Suprapubic skin (tissue), 4 donors: ENCODE measurements at regions not wholly inside any gene's neighbourhood (a gene's known extent, or its start where the extent isn't known, plus 50 kb on each side); places are given as distances from the start of the nearest gene placed in this dataset.

ENCODE experiments used
- CTCF ChIP-seq, 2 donors: fragments of 200-600 bp in 1 of 2; fragments of 450-650 bp in 1 of 2; sonication (generic) in 1 of 2; IDR thresholded peaks; one replicate each; pipeline ENCODE4 v1.5.1; 2016 to 2019; ENCODE audit warnings: antibody characterized with exemption in 2 of 2, mild to moderate bottlenecking in 1 of 2, moderate library complexity in 1 of 2
- EP300 ChIP-seq: sonication (generic); formaldehyde crosslinking; IDR thresholded peaks from one replicate; pipeline ENCODE4 v1.6.1; 2017; ENCODE audit warnings: antibody characterized with exemption
- POLR2AphosphoS5 ChIP-seq, 3 donors: sonication (generic); formaldehyde crosslinking; IDR thresholded peaks; one replicate each; pipeline ENCODE4 v1.6.1; 2017; ENCODE audit warnings: antibody characterized with exemption in 3 of 3

- TF ChIP-seq CTCF (IDR thresholded peaks at IDR 0.05) (no peak), POLR2AphosphoS5 (IDR thresholded peaks at IDR 0.05) (no peak), EP300 (no peak)
Measured at GRCh38 chr13:21986602-21987001, 315.7 kb downstream of the FGF9 start.
